ENCODE measurements at regions not wholly inside any gene's neighbourhood (a gene's known extent, or its start where the extent isn't known, plus 50 kb on each side); places are given as distances from the start of the nearest gene placed in this dataset.

- Histone ChIP-seq H3K36me3 (no peaks in the 10 kb centered on the region), H3K4me3 (no peak overlapping the region), H3K27ac (no peak overlapping the region), H3K4me1 (no peaks in the 10 kb centered on the region), H3K27me3 (no peaks in the 10 kb centered on the region), H3K9me3 (peaks cover 0 to 4% of the 10 kb centered on the region in 2 donors)
- DNase-seq (ENCODE audit: low spot score), result no peak
- TF ChIP-seq CTCF (IDR thresholded peaks at IDR 0.05), result no peak
Measured at GRCh38 chr15:92336419-92336987, 57.2 kb upstream of the ST8SIA2 start.

- Histone ChIP-seq H3K36me3 (no peaks in the 10 kb centered on the region), H3K4me1 (no peaks in the 10 kb centered on the region), H3K27me3 (no peaks in the 10 kb centered on the region), H3K27ac (no peak overlapping the region), H3K9me3 (no peaks in the 10 kb centered on the region), H3K4me3 (no peak overlapping the region)
- no peak for DNase-seq (ENCODE audit: low spot score)
- TF ChIP-seq CTCF (IDR thresholded peaks at IDR 0.05), result no peak
Measured at GRCh38 chr15:92339361-92339760, 54.3 kb upstream of the ST8SIA2 start.
